Skeletal muscle satellite cell (primary cell): ENCODE measurements at regions not wholly inside any gene's neighbourhood (a gene's known extent, or its start where the extent isn't known, plus 50 kb on each side); places are given as distances from the start of the nearest gene placed in this dataset.
A peak's percentile ranks its signal among the peaks of the same experiment; 100 is the strongest.

Experiments used
- H3K27me3 ChIP-seq: 2 replicates; pipeline ENCODE4 v1.7.0; 2013; ENCODE audit warnings: low read length; ENCODE audit not compliant: control insufficient read depth, insufficient read depth
- H3K36me3 ChIP-seq: 2 replicates; pipeline ENCODE4 v1.7.0; 2013; ENCODE audit warnings: mild to moderate bottlenecking, control low read depth, low read length; ENCODE audit not compliant: insufficient read depth
- H3K4me1 ChIP-seq: 2 replicates; pipeline ENCODE4 v1.7.0; 2013; ENCODE audit warnings: low read length; ENCODE audit not compliant: control insufficient read depth, insufficient read depth
- H3K4me2 ChIP-seq: 2 replicates; pipeline ENCODE4 v1.7.0; 2013; ENCODE audit warnings: mild to moderate bottlenecking, low read length
- H3K4me3 ChIP-seq: 2 replicates; pipeline ENCODE4 v1.7.0; 2013; ENCODE audit warnings: low read length
- H3K9ac ChIP-seq: 2 replicates; pipeline ENCODE4 v1.7.0; 2013; ENCODE audit warnings: mild to moderate bottlenecking, low read depth, low read length, moderate library complexity
- H3K9me3 ChIP-seq: replicated peaks from 2 replicates; pipeline ENCODE4 v1.7.0; 2013; ENCODE audit warnings: mild to moderate bottlenecking, control low read depth, low read length

DNA sequence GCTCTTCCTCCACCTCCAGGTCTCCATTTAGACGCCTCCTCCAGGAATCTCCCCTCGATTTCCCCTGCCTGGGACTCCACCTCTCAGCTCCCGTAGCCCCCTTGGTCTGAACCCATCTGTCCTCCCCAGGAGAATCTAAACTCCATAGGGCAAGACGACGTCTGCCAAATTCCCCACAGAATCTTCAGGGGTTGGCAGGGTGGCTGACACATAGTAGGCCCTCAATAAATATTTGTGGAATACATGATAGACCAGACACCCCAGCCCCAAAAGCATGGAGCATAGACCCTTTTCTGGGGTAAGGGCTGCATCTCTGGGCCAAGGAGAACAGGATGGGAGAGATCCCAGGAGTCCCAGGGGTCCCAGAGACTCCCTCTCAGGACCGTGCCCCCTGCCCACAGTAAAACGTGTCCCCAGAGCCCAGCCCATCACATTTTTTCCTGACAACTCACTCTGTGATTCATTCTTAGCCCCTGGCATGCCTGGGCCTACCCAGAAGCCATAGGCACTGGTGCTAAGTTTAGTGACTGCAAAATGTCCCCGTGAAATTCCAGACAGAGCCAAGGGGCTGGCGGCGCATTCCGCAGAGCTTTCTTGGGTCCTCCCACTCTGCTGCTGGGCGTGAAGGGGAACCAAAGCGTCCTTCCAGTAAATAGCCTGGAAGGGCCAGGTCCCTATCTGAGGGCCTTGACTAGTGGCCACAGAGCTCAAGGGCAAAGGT lies 78.0 kb upstream of the SLC6A6 start:
- Histone ChIP-seq H3K4me2 (no peak overlapping the region), H3K9me3 (no peaks in the 10 kb centered on the region), H3K36me3 (no peaks in the 10 kb centered on the region), H3K4me3 (no peak overlapping the region), H3K9ac (peak overlapping the region; percentile 11), H3K4me1 (peaks cover 31% of the 10 kb centered on the region), H3K27me3 (peaks cover 2% of the 10 kb centered on the region)

- no peaks in the 10 kb centered on the region for H3K9me3 ChIP-seq
- H3K4me3 ChIP-seq = no peak overlapping the region
- no peak overlapping the region for H3K9ac ChIP-seq
- peaks cover 20% of the 10 kb centered on the region for H3K4me1 ChIP-seq
- H3K36me3 ChIP-seq = no peaks in the 10 kb centered on the region
- H3K4me2 ChIP-seq = no peak overlapping the region
- H3K27me3 ChIP-seq = no peaks in the 10 kb centered on the region
Measured at GRCh38 chr3:14328422-14328821, 74.0 kb upstream of the SLC6A6 start.

DNA sequence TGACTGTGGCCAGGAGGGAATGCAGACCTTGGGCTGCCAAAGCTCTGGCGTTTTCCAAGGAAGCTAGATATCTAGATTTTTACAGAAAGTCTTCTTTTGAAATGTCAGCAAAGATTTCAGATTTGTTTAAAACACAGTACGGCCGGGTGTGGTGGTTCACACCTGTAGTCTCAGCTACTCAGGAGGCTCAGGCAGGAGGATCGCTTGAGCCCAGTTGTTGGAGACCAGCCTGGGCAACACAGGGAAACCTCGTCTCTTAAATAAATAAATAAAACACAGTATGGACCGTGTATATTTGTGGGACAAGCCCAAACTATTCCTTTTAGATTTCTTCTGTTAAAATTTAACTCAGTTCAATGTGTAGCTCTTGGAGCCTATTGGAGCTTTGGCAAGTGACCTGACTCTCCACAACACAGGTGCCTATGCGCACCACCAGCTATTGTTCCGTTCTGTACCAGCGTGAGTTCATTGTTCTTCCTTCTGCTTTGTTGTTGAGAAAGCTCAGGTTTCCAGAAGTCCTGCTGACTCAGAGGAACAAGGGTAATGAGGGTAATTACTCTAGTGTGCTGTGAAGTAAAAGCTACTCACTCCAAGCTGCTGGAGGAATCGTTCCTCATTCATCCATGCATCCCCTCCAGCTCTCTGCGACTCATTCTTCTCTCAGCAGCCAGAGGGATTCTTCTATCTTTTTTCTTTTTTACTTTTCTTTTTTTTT lies 73.1 kb upstream of the SLC6A6 start:
- H3K27me3 ChIP-seq = no peaks in the 10 kb centered on the region
- H3K4me3 ChIP-seq = no peak overlapping the region
- H3K4me1 ChIP-seq = peaks cover 11% of the 10 kb centered on the region
- H3K9ac ChIP-seq = no peak overlapping the region
- H3K4me2 ChIP-seq = no peak overlapping the region
- no peaks in the 10 kb centered on the region for H3K9me3 ChIP-seq
- H3K36me3 ChIP-seq = no peaks in the 10 kb centered on the region

DNA sequence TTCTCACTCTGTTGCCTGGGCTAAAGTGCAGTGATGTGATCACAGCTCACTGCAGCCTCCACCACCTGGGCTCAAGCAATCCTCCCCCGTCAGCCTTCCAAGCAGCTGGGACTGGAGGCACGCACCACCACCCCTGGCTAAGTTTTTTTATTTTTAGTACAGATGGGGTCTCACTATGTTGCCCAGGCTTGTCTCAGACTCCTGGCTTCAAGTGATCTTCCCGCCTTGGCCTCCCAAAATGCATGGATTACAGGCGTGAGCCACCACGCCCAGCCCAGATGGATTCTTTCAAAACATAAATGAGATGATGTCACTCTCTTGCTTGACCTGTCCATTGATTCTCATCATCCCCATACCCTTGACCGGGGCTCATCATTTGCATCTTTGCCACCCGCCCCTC lies 72.6 kb upstream of the SLC6A6 start:
- Histone ChIP-seq H3K4me3 (no peak overlapping the region), H3K4me1 (peaks cover 5% of the 10 kb centered on the region), H3K4me2 (no peak overlapping the region), H3K9ac (no peak overlapping the region), H3K9me3 (no peaks in the 10 kb centered on the region), H3K36me3 (no peaks in the 10 kb centered on the region), H3K27me3 (no peaks in the 10 kb centered on the region)

- Histone ChIP-seq H3K9ac (no peak overlapping the region), H3K9me3 (no peaks in the 10 kb centered on the region), H3K27me3 (no peaks in the 10 kb centered on the region), H3K4me1 (no peaks in the 10 kb centered on the region), H3K36me3 (no peaks in the 10 kb centered on the region), H3K4me3 (no peak overlapping the region), H3K4me2 (no peak overlapping the region)
Measured at GRCh38 chr3:14330508-14330907, 71.9 kb upstream of the SLC6A6 start.

DNA sequence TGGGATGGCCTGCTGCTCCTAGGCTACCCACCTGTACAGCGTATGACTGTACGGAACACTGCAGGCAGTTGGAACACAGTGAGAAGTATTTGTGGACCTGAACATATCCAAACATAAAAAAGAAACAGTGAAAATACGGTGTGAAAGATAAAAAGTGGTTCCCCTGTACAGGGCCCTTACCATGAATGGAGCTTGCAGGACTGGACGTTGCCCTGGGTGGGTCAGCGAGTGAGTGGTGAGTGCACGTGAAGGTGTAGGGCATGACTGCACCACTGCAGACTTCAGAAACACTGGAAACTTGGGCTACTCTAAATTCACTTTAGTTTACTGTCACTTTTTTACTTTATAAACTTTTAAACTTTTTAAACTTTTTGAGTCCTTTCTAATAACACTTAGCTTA lies 71.2 kb upstream of the SLC6A6 start:
- Histone ChIP-seq H3K4me1 (no peaks in the 10 kb centered on the region), H3K9me3 (no peaks in the 10 kb centered on the region), H3K4me3 (no peak overlapping the region), H3K27me3 (peaks cover 2% of the 10 kb centered on the region), H3K36me3 (no peaks in the 10 kb centered on the region), H3K4me2 (no peak overlapping the region), H3K9ac (no peak overlapping the region)

DNA sequence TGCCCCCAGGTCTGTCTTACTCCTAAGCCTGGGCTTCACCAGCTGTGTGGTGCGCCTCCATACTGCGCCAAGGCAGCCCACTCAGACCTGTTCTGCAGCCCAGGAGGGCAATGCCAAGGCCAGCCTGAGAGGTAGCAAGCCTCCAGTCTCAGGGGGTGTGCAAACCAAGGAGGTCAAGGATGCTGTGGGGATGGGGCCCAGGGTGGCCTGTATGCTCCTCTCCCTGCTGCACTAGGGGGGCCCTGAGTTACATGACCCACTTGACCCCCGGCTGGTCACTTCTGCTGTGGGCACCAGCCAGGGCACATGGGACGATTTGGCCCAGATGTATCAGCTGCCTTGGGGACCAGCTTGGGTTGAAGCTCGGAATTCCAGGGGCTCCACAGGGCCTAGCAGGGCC lies 70.0 kb upstream of the SLC6A6 start:
- H3K4me3 ChIP-seq = no peak overlapping the region
- H3K36me3 ChIP-seq = no peaks in the 10 kb centered on the region
- H3K9me3 ChIP-seq = no peaks in the 10 kb centered on the region
- H3K4me2 ChIP-seq = no peak overlapping the region
- H3K9ac ChIP-seq = no peak overlapping the region
- H3K27me3 ChIP-seq = peaks cover 13% of the 10 kb centered on the region
- no peaks in the 10 kb centered on the region for H3K4me1 ChIP-seq

- Histone ChIP-seq H3K4me1 (no peaks in the 10 kb centered on the region), H3K4me2 (no peak overlapping the region), H3K9me3 (no peaks in the 10 kb centered on the region), H3K36me3 (no peaks in the 10 kb centered on the region), H3K27me3 (peaks cover 20% of the 10 kb centered on the region), H3K4me3 (no peak overlapping the region), H3K9ac (no peak overlapping the region)
Measured at GRCh38 chr3:14333215-14333614, 69.2 kb upstream of the SLC6A6 start.

DNA sequence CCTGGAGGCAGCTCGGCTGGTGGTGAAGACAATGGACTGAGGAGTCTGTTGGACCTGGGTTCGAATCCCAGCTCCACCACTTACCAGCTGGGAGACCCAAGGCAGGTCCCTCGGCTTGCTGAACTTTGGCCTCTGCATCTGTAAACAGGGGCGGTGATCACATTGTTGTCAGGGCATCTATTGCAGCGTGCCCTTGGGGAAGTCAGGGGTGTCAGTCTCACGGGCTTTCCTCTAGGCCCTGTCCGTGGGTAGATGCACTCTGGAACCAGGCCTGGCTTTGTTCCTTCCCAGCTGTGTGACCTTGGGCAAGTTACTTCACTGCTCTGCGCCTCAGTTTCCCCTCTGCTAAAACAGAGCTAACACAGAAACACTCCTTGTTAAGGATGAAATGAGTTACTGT lies 68.8 kb upstream of the SLC6A6 start:
- H3K4me3 ChIP-seq = no peak overlapping the region
- peaks cover 22% of the 10 kb centered on the region for H3K27me3 ChIP-seq
- H3K4me1 ChIP-seq = no peaks in the 10 kb centered on the region

GRCh38 chr3:14334136-14334535 lies 68.3 kb upstream of the SLC6A6 start:
- H3K9me3 ChIP-seq = no peaks in the 10 kb centered on the region
- no peaks in the 10 kb centered on the region for H3K36me3 ChIP-seq
- H3K9ac ChIP-seq = no peak overlapping the region
- H3K4me2 ChIP-seq = no peak overlapping the region
- H3K4me3 ChIP-seq = no peak overlapping the region
- no peaks in the 10 kb centered on the region for H3K4me1 ChIP-seq
- H3K27me3 ChIP-seq = peaks cover 26% of the 10 kb centered on the region

More for the DNA sequence above, 68.8 kb upstream of the SLC6A6 start:
- Histone ChIP-seq H3K4me2 (no peak overlapping the region), H3K9ac (no peak overlapping the region), H3K36me3 (no peaks in the 10 kb centered on the region), H3K9me3 (no peaks in the 10 kb centered on the region)

- no peak overlapping the region for H3K4me3 ChIP-seq
- H3K4me1 ChIP-seq = no peaks in the 10 kb centered on the region
- H3K9ac ChIP-seq = no peak overlapping the region
- no peaks in the 10 kb centered on the region for H3K9me3 ChIP-seq
- no peaks in the 10 kb centered on the region for H3K36me3 ChIP-seq
- H3K4me2 ChIP-seq = no peak overlapping the region
- peaks cover 33% of the 10 kb centered on the region for H3K27me3 ChIP-seq
Measured at GRCh38 chr3:14334936-14335335, 67.5 kb upstream of the SLC6A6 start.
